Panc1 (cell line): ENCODE measurements at regions not wholly inside any gene's neighbourhood (a gene's known extent, or its start where the extent isn't known, plus 50 kb on each side); places are given as distances from the start of the nearest gene placed in this dataset.

Experiments used
- POLR2AphosphoS5 ChIP-seq: IDR thresholded peaks from 2 replicates; pipeline ENCODE4 v1.6.1; 2012; ENCODE audit warnings: mild to moderate bottlenecking, low read depth, low read length, moderate library complexity
- TF ChIP-seq, protein P1 (sequence below): fragments of 450-650 bp; IDR thresholded peaks from 2 replicates; pipeline ENCODE4 v1.5.1; 2017; ENCODE audit warnings: mild to moderate bottlenecking
- TF ChIP-seq, protein P2 (sequence below), 2 experiments: IDR thresholded peaks; 2 replicates each; pipeline ENCODE4 v1.6.1; 2011 to 2012; ENCODE audit warnings: low read depth in 2 of 2, control low read depth in 1 of 2, low read length in 1 of 2, mild to moderate bottlenecking in 1 of 2, moderate library complexity in 1 of 2; ENCODE audit not compliant: insufficient read depth in 1 of 2

DNA sequence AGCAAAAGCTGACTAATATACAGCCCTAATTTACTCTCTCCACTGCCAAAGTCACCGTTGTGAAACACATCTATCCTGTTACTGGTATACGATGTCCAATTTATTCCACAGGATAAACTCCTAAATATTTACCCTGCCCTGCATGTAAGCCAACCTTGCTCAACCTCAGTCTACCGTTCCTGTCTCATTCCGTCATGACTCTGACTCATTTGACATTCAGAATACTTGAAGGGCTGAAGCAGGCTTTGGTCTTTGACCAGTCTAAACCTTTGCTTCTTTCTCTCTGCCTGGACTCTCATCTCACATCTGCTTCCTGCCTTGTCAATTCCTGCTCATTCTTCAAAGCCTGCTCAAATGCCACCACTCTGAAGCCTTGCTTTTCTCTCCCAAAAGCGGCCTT, 157.5 kb downstream of the SCP2D1 start:
- TF ChIP-seq, protein P1, sequence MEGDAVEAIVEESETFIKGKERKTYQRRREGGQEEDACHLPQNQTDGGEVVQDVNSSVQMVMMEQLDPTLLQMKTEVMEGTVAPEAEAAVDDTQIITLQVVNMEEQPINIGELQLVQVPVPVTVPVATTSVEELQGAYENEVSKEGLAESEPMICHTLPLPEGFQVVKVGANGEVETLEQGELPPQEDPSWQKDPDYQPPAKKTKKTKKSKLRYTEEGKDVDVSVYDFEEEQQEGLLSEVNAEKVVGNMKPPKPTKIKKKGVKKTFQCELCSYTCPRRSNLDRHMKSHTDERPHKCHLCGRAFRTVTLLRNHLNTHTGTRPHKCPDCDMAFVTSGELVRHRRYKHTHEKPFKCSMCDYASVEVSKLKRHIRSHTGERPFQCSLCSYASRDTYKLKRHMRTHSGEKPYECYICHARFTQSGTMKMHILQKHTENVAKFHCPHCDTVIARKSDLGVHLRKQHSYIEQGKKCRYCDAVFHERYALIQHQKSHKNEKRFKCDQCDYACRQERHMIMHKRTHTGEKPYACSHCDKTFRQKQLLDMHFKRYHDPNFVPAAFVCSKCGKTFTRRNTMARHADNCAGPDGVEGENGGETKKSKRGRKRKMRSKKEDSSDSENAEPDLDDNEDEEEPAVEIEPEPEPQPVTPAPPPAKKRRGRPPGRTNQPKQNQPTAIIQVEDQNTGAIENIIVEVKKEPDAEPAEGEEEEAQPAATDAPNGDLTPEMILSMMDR: no peak
- no peak for TF ChIP-seq POLR2AphosphoS5
- TF ChIP-seq, protein P2, sequence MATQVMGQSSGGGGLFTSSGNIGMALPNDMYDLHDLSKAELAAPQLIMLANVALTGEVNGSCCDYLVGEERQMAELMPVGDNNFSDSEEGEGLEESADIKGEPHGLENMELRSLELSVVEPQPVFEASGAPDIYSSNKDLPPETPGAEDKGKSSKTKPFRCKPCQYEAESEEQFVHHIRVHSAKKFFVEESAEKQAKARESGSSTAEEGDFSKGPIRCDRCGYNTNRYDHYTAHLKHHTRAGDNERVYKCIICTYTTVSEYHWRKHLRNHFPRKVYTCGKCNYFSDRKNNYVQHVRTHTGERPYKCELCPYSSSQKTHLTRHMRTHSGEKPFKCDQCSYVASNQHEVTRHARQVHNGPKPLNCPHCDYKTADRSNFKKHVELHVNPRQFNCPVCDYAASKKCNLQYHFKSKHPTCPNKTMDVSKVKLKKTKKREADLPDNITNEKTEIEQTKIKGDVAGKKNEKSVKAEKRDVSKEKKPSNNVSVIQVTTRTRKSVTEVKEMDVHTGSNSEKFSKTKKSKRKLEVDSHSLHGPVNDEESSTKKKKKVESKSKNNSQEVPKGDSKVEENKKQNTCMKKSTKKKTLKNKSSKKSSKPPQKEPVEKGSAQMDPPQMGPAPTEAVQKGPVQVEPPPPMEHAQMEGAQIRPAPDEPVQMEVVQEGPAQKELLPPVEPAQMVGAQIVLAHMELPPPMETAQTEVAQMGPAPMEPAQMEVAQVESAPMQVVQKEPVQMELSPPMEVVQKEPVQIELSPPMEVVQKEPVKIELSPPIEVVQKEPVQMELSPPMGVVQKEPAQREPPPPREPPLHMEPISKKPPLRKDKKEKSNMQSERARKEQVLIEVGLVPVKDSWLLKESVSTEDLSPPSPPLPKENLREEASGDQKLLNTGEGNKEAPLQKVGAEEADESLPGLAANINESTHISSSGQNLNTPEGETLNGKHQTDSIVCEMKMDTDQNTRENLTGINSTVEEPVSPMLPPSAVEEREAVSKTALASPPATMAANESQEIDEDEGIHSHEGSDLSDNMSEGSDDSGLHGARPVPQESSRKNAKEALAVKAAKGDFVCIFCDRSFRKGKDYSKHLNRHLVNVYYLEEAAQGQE (IDR thresholded peaks at IDR 0.05; ENCODE audit: insufficient read depth in 1 of 2, low read depth in 2 of 2, low read length in 1 of 2): no peak
